ENCODE measurements at regions not wholly inside any gene's neighbourhood (a gene's known extent, or its start where the extent isn't known, plus 50 kb on each side); places are given as distances from the start of the nearest gene placed in this dataset.

GRCh38 chr17:74043976-74044375 is 159.5 kb upstream of the RPL38 start:
- TF ChIP-seq CTCF (IDR thresholded peaks at IDR 0.05; ENCODE audit: low read depth, low read length) (no peak), EZH2phosphoT487 (IDR thresholded peaks at IDR 0.05; ENCODE audit: low read depth) (no peak)

Measured in OCI-LY3 (cell line).